Bone marrow (tissue), 2 donors: ENCODE measurements at regions not wholly inside any gene's neighbourhood (a gene's known extent, or its start where the extent isn't known, plus 50 kb on each side); places are given as distances from the start of the nearest gene placed in this dataset.
"Not testable (repeated sequence)": the region's sequence is repeated elsewhere in the genome, so short reads cannot be mapped to it uniquely, and the experiment has no call there.

ENCODE experiments used
- DNase-seq, 2 donors: peaks; one replicate each; lab custom pipeline; 2025; lab: John Stamatoyannopoulos, UW

GRCh38 chr5:152701305-152701949 is 296.3 kb upstream of the NMUR2 start:
- no peak for DNase-seq

GRCh38 chr5:152704286-152704685 is 299.2 kb upstream of the NMUR2 start:
- no peak for DNase-seq

GRCh38 chr5:152711801-152712388 is 306.8 kb upstream of the NMUR2 start:
- no peak for DNase-seq

- no peak for DNase-seq
Measured at GRCh38 chr5:152717393-152717792, 312.3 kb upstream of the NMUR2 start.

- no peak for DNase-seq
Measured at GRCh38 chr5:152723482-152723881, 318.4 kb upstream of the NMUR2 start.

- no peak for DNase-seq
Measured at GRCh38 chr5:152730176-152730575, 325.1 kb upstream of the NMUR2 start.

- no peak for DNase-seq
Measured at GRCh38 chr5:152736906-152737305, 331.8 kb upstream of the NMUR2 start.

- DNase-seq, result no peak
Measured at GRCh38 chr5:152739916-152740315, 334.8 kb upstream of the NMUR2 start.

- DNase-seq, result not testable (repeated sequence)
Measured at GRCh38 chr5:152741126-152741525, 336.0 kb upstream of the NMUR2 start.

- DNase-seq, result not testable (repeated sequence)
Measured at GRCh38 chr5:152787709-152788217, 382.7 kb upstream of the NMUR2 start.

GRCh38 chr5:152801886-152802285 is 396.8 kb upstream of the NMUR2 start:
- DNase-seq, result no peak

- no peak for DNase-seq
Measured at GRCh38 chr5:152804179-152804578, 399.1 kb upstream of the NMUR2 start.

- no peak for DNase-seq
Measured at GRCh38 chr5:152811988-152812387, 406.9 kb upstream of the NMUR2 start.

- no peak for DNase-seq
Measured at GRCh38 chr5:152813526-152813925, 408.4 kb upstream of the NMUR2 start.

GRCh38 chr5:152819891-152820290 is 414.8 kb upstream of the NMUR2 start:
- DNase-seq, result no peak

GRCh38 chr5:152824316-152824715 is 419.2 kb upstream of the NMUR2 start:
- no peak for DNase-seq

GRCh38 chr5:152838241-152838786 is 433.2 kb upstream of the NMUR2 start:
- DNase-seq, result no peak

- DNase-seq, result no peak
Measured at GRCh38 chr5:152844713-152845112, 439.6 kb upstream of the NMUR2 start.

GRCh38 chr5:152853361-152853760 is 448.3 kb upstream of the NMUR2 start:
- DNase-seq, result no peak

GRCh38 chr5:152855441-152855840 is 450.4 kb upstream of the NMUR2 start:
- DNase-seq, result no peak

GRCh38 chr5:152861231-152861630 is 456.2 kb upstream of the NMUR2 start:
- DNase-seq, result no peak

- DNase-seq, result no peak
Measured at GRCh38 chr5:152864447-152864846, 459.4 kb upstream of the NMUR2 start.

GRCh38 chr5:152864991-152865390 is 459.9 kb upstream of the NMUR2 start:
- DNase-seq, result no peak

GRCh38 chr5:152869971-152870370 is 464.9 kb upstream of the NMUR2 start:
- DNase-seq, result no peak
